PFSK-1 (cell line): ENCODE measurements at regions not wholly inside any gene's neighbourhood (a gene's known extent, or its start where the extent isn't known, plus 50 kb on each side); places are given as distances from the start of the nearest gene placed in this dataset.

Source experiments
- FOXP2 ChIP-seq: optimal IDR thresholded peaks from 2 replicates; pipeline ENCODE3; 2011; ENCODE audit warnings: borderline replicate concordance, control low read depth, inconsistent platforms; ENCODE audit not compliant: insufficient read depth; ENCODE audit errors: extremely low read length, extremely low read depth
- POLR2AphosphoS5 ChIP-seq: IDR thresholded peaks from 2 replicates; pipeline ENCODE4 v1.6.1; 2012; ENCODE audit warnings: low read depth, mild to moderate bottlenecking, control low read depth, low read length, moderate library complexity
- REST ChIP-seq, 2 experiments: IDR thresholded peaks; 2 replicates each; pipeline versions ENCODE4 v1.6.1 to v1.8.0; 2011 to 2012; ENCODE audit warnings: low read depth in 2 of 2, low read length in 2 of 2, control low read depth in 1 of 2, inconsistent platforms in 1 of 2, mild to moderate bottlenecking in 1 of 2, moderate library complexity in 1 of 2; ENCODE audit not compliant: insufficient read depth in 1 of 2
- SIN3A ChIP-seq: IDR thresholded peaks from 2 replicates; pipeline ENCODE4 v1.6.1; 2012; ENCODE audit warnings: mild to moderate bottlenecking, low read length, moderate library complexity, borderline replicate concordance; ENCODE audit not compliant: insufficient read depth
- TAF1 ChIP-seq: IDR thresholded peaks from 2 replicates; pipeline ENCODE4 v1.6.1; 2012; ENCODE audit warnings: low read length, control low read depth, borderline replicate concordance; ENCODE audit not compliant: insufficient read depth

GRCh38 chrX:39481621-39482020, 616.1 kb downstream of the BCOR start:
- no peak for TF ChIP-seq REST (IDR thresholded peaks at IDR 0.05; ENCODE audit: insufficient read depth in 1 of 2, low read depth in 2 of 2, low read length in 2 of 2)
- TF ChIP-seq POLR2AphosphoS5, result no peak
- TF ChIP-seq TAF1, result no peak
- no peak for TF ChIP-seq SIN3A
- no peak for TF ChIP-seq FOXP2
